DMS114 treated with DMSO at 0.1 percent for 48 hours (cell line): ENCODE measurements at regions not wholly inside any gene's neighbourhood (a gene's known extent, or its start where the extent isn't known, plus 50 kb on each side); places are given as distances from the start of the nearest gene placed in this dataset.

Experiments
- DNase-seq: peaks from one replicate; lab custom pipeline; 2025; ENCODE audit not compliant: unreplicated experiment; lab: John Stamatoyannopoulos, UW

- no peak for DNase-seq
These were observed 213.1 kb upstream of the BOD1L1 start for GRCh38 chr4:13840502-13841190.

- DNase-seq: no peak
These were observed 217.2 kb upstream of the BOD1L1 start for GRCh38 chr4:13844740-13845139.

GRCh38 chr4:13849778-13850177 is 222.3 kb upstream of the BOD1L1 start:
- no peak for DNase-seq

GRCh38 chr4:13851085-13851940 is 223.8 kb upstream of the BOD1L1 start:
- DNase-seq: no peak

GRCh38 chr4:13852411-13852810 is 224.9 kb upstream of the BOD1L1 start:
- DNase-seq: no peak

GRCh38 chr4:13856387-13856786 is 228.9 kb upstream of the BOD1L1 start:
- no peak for DNase-seq

GRCh38 chr4:13857397-13857796 is 229.9 kb upstream of the BOD1L1 start:
- DNase-seq: no peak

- no peak for DNase-seq
These were observed 230.3 kb upstream of the BOD1L1 start for GRCh38 chr4:13857800-13858199.

- no peak for DNase-seq
These were observed 231.9 kb upstream of the BOD1L1 start for GRCh38 chr4:13859423-13859822.

- DNase-seq: no peak
These were observed 232.6 kb upstream of the BOD1L1 start for GRCh38 chr4:13860126-13860525.

- DNase-seq: no peak
These were observed 238.5 kb upstream of the BOD1L1 start for GRCh38 chr4:13865871-13866669.

- DNase-seq: no peak
These were observed 239.4 kb upstream of the BOD1L1 start for GRCh38 chr4:13866881-13867280.

GRCh38 chr4:13872155-13872554 is 244.6 kb upstream of the BOD1L1 start:
- no peak for DNase-seq

GRCh38 chr4:13872955-13873354 is 245.4 kb upstream of the BOD1L1 start:
- no peak for DNase-seq

- no peak for DNase-seq
These were observed 247.7 kb upstream of the BOD1L1 start for GRCh38 chr4:13875181-13875580.

- DNase-seq: no peak
These were observed 248.6 kb upstream of the BOD1L1 start for GRCh38 chr4:13876131-13876530.

- DNase-seq: no peak
These were observed 249.4 kb upstream of the BOD1L1 start for GRCh38 chr4:13876940-13877339.

GRCh38 chr4:13877626-13878025 is 250.1 kb upstream of the BOD1L1 start:
- no peak for DNase-seq

GRCh38 chr4:13881892-13882291 is 254.4 kb upstream of the BOD1L1 start:
- no peak for DNase-seq

GRCh38 chr4:13887010-13887409 is 259.5 kb upstream of the BOD1L1 start:
- no peak for DNase-seq

GRCh38 chr4:13888112-13888511 is 260.6 kb upstream of the BOD1L1 start:
- no peak for DNase-seq

GRCh38 chr4:13891544-13891939 is 264.0 kb upstream of the BOD1L1 start:
- DNase-seq: no peak
